Stimulated activated naive CD8-positive, alpha-beta T cell treated with anti-CD3 and anti-CD28 coated beads, Interleukin-15, Interleukin-2, amounts not matched to agents 100 U/mL and 50 U/mL, for 24 hours (primary cell): ENCODE measurements at regions not wholly inside any gene's neighbourhood (a gene's known extent, or its start where the extent isn't known, plus 50 kb on each side); places are given as distances from the start of the nearest gene placed in this dataset.

Experiments used
- ATAC-seq: fragments of 150-1000 bp; cut with Tn5 transposase; one replicate; pipeline ENCODE4 v1.10.0; 2021
- DNase-seq: peaks from one replicate; pipeline ENCODE4 v3.0.0; 2021

GRCh38 chr18:57991552-57991951 is 52.5 kb upstream of the NEDD4L start:
- no peak for DNase-seq
- no peak for ATAC-seq

GRCh38 chr18:57989536-57989935 is 54.5 kb upstream of the NEDD4L start:
- no peak for ATAC-seq
- no peak for DNase-seq

- DNase-seq (no peak), ATAC-seq (no peak)
Measured at GRCh38 chr18:57984490-57985115, 59.4 kb upstream of the NEDD4L start.

- DNase-seq (no peak), ATAC-seq (no peak)
Measured at GRCh38 chr18:57983965-57984364, 60.1 kb upstream of the NEDD4L start.

GRCh38 chr18:57983472-57983871 is 60.6 kb upstream of the NEDD4L start:
- DNase-seq (no peak), ATAC-seq (no peak)

- ATAC-seq (no peak), DNase-seq (no peak)
Measured at GRCh38 chr18:57982372-57983021, 61.5 kb upstream of the NEDD4L start.

- ATAC-seq (no peak), DNase-seq (no peak)
Measured at GRCh38 chr18:57981308-57982028, 62.6 kb upstream of the NEDD4L start.

GRCh38 chr18:57980573-57981307 is 63.3 kb upstream of the NEDD4L start:
- no peak for DNase-seq
- no peak for ATAC-seq

GRCh38 chr18:57976230-57976773 is 67.7 kb upstream of the NEDD4L start:
- DNase-seq (no peak), ATAC-seq (no peak)

GRCh38 chr18:57975805-57976204 is 68.2 kb upstream of the NEDD4L start:
- DNase-seq = no peak
- peak; percentile 23 for ATAC-seq

- DNase-seq = no peak
- no peak for ATAC-seq
Measured at GRCh38 chr18:57974585-57975265, 69.3 kb upstream of the NEDD4L start.

GRCh38 chr18:57973889-57974288 is 70.1 kb upstream of the NEDD4L start:
- no peak for ATAC-seq

GRCh38 chr18:57970356-57971095 is 73.5 kb upstream of the NEDD4L start:
- no peak for ATAC-seq
- DNase-seq = peak; percentile 19

More at GRCh38 chr18:57973889-57974288, 70.1 kb upstream of the NEDD4L start:
- no peak for DNase-seq

- no peak for ATAC-seq
- no peak for DNase-seq
Measured at GRCh38 chr18:57969824-57970223, 74.2 kb upstream of the NEDD4L start.

- ATAC-seq (no peak), DNase-seq (no peak)
Measured at GRCh38 chr18:57965246-57965645, 78.8 kb upstream of the NEDD4L start.

GRCh38 chr18:57961876-57962505 is 82.0 kb upstream of the NEDD4L start:
- ATAC-seq (no peak), DNase-seq (no peak)

GRCh38 chr18:57961411-57961810 is 82.6 kb upstream of the NEDD4L start:
- ATAC-seq = no peak

GRCh38 chr18:57959278-57959677 is 84.7 kb upstream of the NEDD4L start:
- ATAC-seq (peak; percentile 65), DNase-seq (peak; percentile 10)

More at GRCh38 chr18:57961411-57961810, 82.6 kb upstream of the NEDD4L start:
- no peak for DNase-seq

- ATAC-seq = no peak
- no peak for DNase-seq
Measured at GRCh38 chr18:57957210-57957609, 86.8 kb upstream of the NEDD4L start.

- no peak for DNase-seq
Measured at GRCh38 chr18:57956491-57956890, 87.5 kb upstream of the NEDD4L start.

GRCh38 chr18:57954935-57955334 is 89.1 kb upstream of the NEDD4L start:
- ATAC-seq (no peak), DNase-seq (no peak)

More at GRCh38 chr18:57956491-57956890, 87.5 kb upstream of the NEDD4L start:
- ATAC-seq = no peak
